Adrenal gland (tissue), 9 donors: ENCODE measurements at regions not wholly inside any gene's neighbourhood (a gene's known extent, or its start where the extent isn't known, plus 50 kb on each side); places are given as distances from the start of the nearest gene placed in this dataset.
"Not testable (repeated sequence)": the region's sequence is repeated elsewhere in the genome, so short reads cannot be mapped to it uniquely, and the experiment has no call there.

Experiments used
- DNase-seq, 7 donors: peaks; one replicate each; pipeline ENCODE4 v3.0.0-alpha.2; 2019 to 2020
- H3K27ac ChIP-seq, 5 donors: fragments of 200-600 bp; sonication (generic) in 4 of 5; 1 replicate in 3 of 5; 2 replicates in 2 of 5; pipeline versions ENCODE4 v1.5.1 to v1.8.0; 2016 to 2020; ENCODE audit warnings: mild to moderate bottlenecking in 1 of 5
- H3K27me3 ChIP-seq: fragments of 200-600 bp; 2 replicates; pipeline ENCODE4 v1.8.0; 2021
- H3K36me3 ChIP-seq, 2 donors: fragments of 200-600 bp; replicated peaks in 1 of 2; 1 replicate in 1 of 2; 2 replicates in 1 of 2; pipeline versions ENCODE4 v1.5.1 to v1.8.0; 2018 to 2022
- H3K4me1 ChIP-seq, 2 donors: fragments of 200-600 bp; replicated peaks in 1 of 2; 1 replicate in 1 of 2; 2 replicates in 1 of 2; pipeline versions ENCODE4 v1.5.1 to v1.8.0; 2018 to 2021
- H3K4me3 ChIP-seq, 4 donors: fragments of 200-600 bp; sonication (generic) in 3 of 4; one replicate each; pipeline ENCODE4 v1.5.1; 2016 to 2018
- H3K9me3 ChIP-seq, 3 donors: fragments of 200-600 bp; sonication (generic) in 1 of 3; replicated peaks in 1 of 3; 1 replicate in 2 of 3; 2 replicates in 1 of 3; pipeline versions ENCODE4 v1.5.1 to v1.8.0; 2016 to 2021
- CTCF ChIP-seq, 6 experiments: fragments of 450-650 bp in 4 of 6; fragments of 200-600 bp in 2 of 6; sonication (generic) in 1 of 6; IDR thresholded peaks; 1 replicate in 5 of 6; 2 replicates in 1 of 6; pipeline versions ENCODE4 v1.5.1 to v1.8.0; 2016 to 2021; ENCODE audit warnings: antibody characterized with exemption in 6 of 6, mild to moderate bottlenecking in 2 of 6, moderate library complexity in 1 of 6
- POLR2A ChIP-seq, 2 donors: fragments of 450-650 bp; IDR thresholded peaks; one replicate each; pipeline ENCODE4 v1.6.1; 2017; ENCODE audit warnings: antibody characterized with exemption in 2 of 2, mild to moderate bottlenecking in 2 of 2, moderate library complexity in 1 of 2
- WGBS, 4 donors: extraction: QIAGEN DNeasy Blood & Tissue Kit in 2 of 4; methylation state at CpG; one replicate each; pipeline versions ENCODE4 v1.1.5 to v1.1.7; 2013 to 2017; 5-methylcytosine and 5-hydroxymethylcytosine counted together
- intact Hi-C, 2 donors: fragments of 100-400 bp; cut with DNase I; formaldehyde crosslinking; loops; one replicate each; pipeline versions ENCODE4 v1.14.1 to v1.15.0; 2022 to 2023
- donor health status: healthy with polysubstance abuse.
- donor health status: Bipolar disorder and iron deficiency.
- donor health status: DM: yes; HTN: yes; CAD: no.
- donor health status: DM: no; HTN: no; CAD: no.
- donor health status: DM: no; HTN: no; CAD: no.

- no peak for DNase-seq
- Histone ChIP-seq H3K4me3 (no peak overlapping the region), H3K27me3 (no peaks in the 10 kb centered on the region), H3K36me3 (no peaks in the 10 kb centered on the region), H3K27ac (no peak overlapping the region), H3K9me3 (no peaks in the 10 kb centered on the region), H3K4me1 (no peaks in the 10 kb centered on the region)
- TF ChIP-seq POLR2A (IDR thresholded peaks at IDR 0.05), result no peak
- no peak for TF ChIP-seq CTCF (IDR thresholded peaks at IDR 0.05)
- intact Hi-C loops, result no loop called here
- 64 to 82% (median 75%) methylated on average over 4 of the region's 4 CpGs for WGBS, 4 donors
These were observed 121.5 kb upstream of the CACHD1 start for GRCh38 chr1:64348270-64348960.

DNA sequence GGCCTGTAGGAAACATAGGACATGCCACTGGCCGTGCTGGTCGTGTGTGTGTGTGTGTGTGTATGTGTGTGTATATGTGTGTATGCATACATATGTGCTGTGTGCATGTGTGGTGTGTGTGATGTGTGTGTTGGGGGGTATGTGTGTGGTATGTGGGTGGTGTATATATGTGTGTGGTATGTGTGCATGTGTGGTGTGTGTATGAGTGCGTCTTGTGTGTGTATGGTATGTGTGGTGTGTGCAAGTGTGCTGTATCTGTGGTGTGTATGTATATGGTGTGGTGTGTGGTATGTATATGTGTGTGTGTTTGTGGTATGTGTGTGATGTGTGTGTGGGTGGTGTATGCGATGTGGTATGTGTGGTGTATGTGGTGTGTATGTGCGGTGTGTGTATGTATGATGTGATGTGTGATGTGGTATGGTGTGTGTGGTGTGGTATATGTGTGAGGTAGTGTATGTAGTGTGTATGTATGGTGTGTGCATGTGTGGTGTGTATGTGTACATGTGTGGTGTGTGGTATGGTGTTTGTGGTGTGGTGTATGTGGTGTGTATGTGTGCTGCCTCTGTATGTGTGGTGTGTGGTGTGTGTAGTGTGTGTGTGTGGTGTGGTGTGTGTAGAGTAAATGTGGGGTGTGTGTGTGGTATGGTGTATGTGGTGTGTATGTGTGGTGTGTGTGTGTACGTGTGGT, 120.8 kb upstream of the CACHD1 start:
- no peaks in the 10 kb centered on the region for H3K9me3 ChIP-seq
- no peak overlapping the region for H3K4me3 ChIP-seq
- no peaks in the 10 kb centered on the region for H3K36me3 ChIP-seq
- intact Hi-C loops, result no loop called here
- H3K27me3 ChIP-seq, result no peaks in the 10 kb centered on the region
- WGBS, 4 donors, result 80 to 96% (median 92%) methylated on average over 6 of the region's 6 CpGs
- TF ChIP-seq POLR2A (IDR thresholded peaks at IDR 0.05), result no peak
- no peak for TF ChIP-seq CTCF (IDR thresholded peaks at IDR 0.05)
- no peak overlapping the region for H3K27ac ChIP-seq
- H3K4me1 ChIP-seq, result no peaks in the 10 kb centered on the region
- DNase-seq, result no peak

GRCh38 chr1:64355534-64355933, 114.4 kb upstream of the CACHD1 start:
- WGBS, 4 donors, result 55 to 83% (median 76%) methylated on average over 2 of the region's 2 CpGs
- not testable (repeated sequence) for H3K4me3 ChIP-seq, H3K36me3 ChIP-seq

DNA sequence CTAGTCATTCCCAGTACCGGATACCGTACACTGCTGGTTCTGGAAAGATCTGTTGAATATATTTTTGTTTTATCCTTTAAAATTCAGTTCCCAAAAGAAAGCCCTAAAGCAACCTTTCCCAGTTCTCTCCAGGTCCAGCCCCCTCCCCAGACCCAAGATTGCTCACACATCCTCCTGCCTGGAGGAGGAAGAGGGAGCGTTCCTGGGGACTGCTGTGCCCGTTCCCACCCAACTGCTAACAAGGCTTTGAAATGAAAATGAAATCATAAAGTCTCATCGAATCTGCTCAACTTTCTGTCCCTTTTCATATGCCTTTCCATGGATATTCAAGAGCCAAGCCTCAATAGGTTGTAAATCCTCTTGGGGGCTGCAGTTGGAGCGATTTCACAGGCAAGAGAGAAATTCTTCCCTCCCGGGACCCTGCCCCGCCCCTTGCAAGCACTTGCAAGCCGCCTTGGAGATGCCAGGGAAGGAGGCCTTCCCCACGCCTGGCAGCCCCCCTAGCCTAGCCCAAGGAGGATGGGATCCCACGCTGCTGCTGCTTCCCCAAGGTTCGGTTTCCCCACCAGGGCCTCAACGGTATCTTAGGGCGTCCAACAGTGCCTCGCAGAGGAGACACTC, 113.2 kb upstream of the CACHD1 start:
- Histone ChIP-seq H3K9me3 (no peaks in the 10 kb centered on the region), H3K4me3 (no peak overlapping the region), H3K27ac (no peak overlapping the region), H3K4me1 (no peaks in the 10 kb centered on the region), H3K36me3 (no peaks in the 10 kb centered on the region), H3K27me3 (no peaks in the 10 kb centered on the region)
- TF ChIP-seq POLR2A (IDR thresholded peaks at IDR 0.05), result no peak
- no peak for TF ChIP-seq CTCF (IDR thresholded peaks at IDR 0.05)
- no peak for DNase-seq
- intact Hi-C loops, result no loop called here
- WGBS, 4 donors, result 70 to 76% (median 73%) methylated on average over 12 to 15 of the region's 15 CpGs

More at GRCh38 chr1:64355534-64355933, 114.4 kb upstream of the CACHD1 start:
- DNase-seq, H3K27ac ChIP-seq, intact Hi-C loops, H3K4me1 ChIP-seq, H3K9me3 ChIP-seq, H3K27me3 ChIP-seq: not testable (repeated sequence)
